NCI-H345 treated with DMSO at 0.1 percent for 48 hours (cell line): ENCODE measurements at regions not wholly inside any gene's neighbourhood (a gene's known extent, or its start where the extent isn't known, plus 50 kb on each side); places are given as distances from the start of the nearest gene placed in this dataset.

Experiments
- DNase-seq: peaks from one replicate; lab custom pipeline; 2025; ENCODE audit not compliant: unreplicated experiment; lab: John Stamatoyannopoulos, UW

- no peak for DNase-seq
Observed at GRCh38 chr2:19785447-19785846, 116.3 kb downstream of the TTC32 start.

- DNase-seq, result no peak
Observed at GRCh38 chr2:19784456-19784855, 117.3 kb downstream of the TTC32 start.

GRCh38 chr2:19783935-19784334 is 117.8 kb downstream of the TTC32 start:
- no peak for DNase-seq

GRCh38 chr2:19776941-19777514 is 124.8 kb downstream of the TTC32 start:
- DNase-seq, result no peak

GRCh38 chr2:19775838-19776237 is 125.9 kb downstream of the TTC32 start:
- DNase-seq, result no peak

GRCh38 chr2:19775315-19775714 is 126.5 kb downstream of the TTC32 start:
- DNase-seq, result no peak

GRCh38 chr2:19774805-19775176 is 127.0 kb downstream of the TTC32 start:
- DNase-seq, result peak; percentile 3

GRCh38 chr2:19772981-19773380 is 128.8 kb downstream of the TTC32 start:
- DNase-seq, result no peak

- no peak for DNase-seq
Observed at GRCh38 chr2:19769513-19769912, 132.3 kb downstream of the TTC32 start.

GRCh38 chr2:19767899-19768298 is 133.9 kb downstream of the TTC32 start:
- no peak for DNase-seq

GRCh38 chr2:19764998-19765397 is 136.8 kb downstream of the TTC32 start:
- no peak for DNase-seq

GRCh38 chr2:19763731-19764130 is 138.1 kb downstream of the TTC32 start:
- no peak for DNase-seq

- DNase-seq, result no peak
Observed at GRCh38 chr2:19762959-19763605, 138.7 kb downstream of the TTC32 start.

- DNase-seq, result no peak
Observed at GRCh38 chr2:19762142-19762541, 139.6 kb downstream of the TTC32 start.

- no peak for DNase-seq
Observed at GRCh38 chr2:19759880-19760279, 141.9 kb downstream of the TTC32 start.

GRCh38 chr2:19758658-19759057 is 143.1 kb downstream of the TTC32 start:
- no peak for DNase-seq

GRCh38 chr2:19757586-19757985 is 144.2 kb downstream of the TTC32 start:
- DNase-seq, result no peak

- DNase-seq, result no peak
Observed at GRCh38 chr2:19754907-19755306, 146.9 kb downstream of the TTC32 start.

GRCh38 chr2:19753818-19754217 is 148.0 kb downstream of the TTC32 start:
- no peak for DNase-seq

- no peak for DNase-seq
Observed at GRCh38 chr2:19753314-19753713, 148.5 kb downstream of the TTC32 start.

- DNase-seq, result no peak
Observed at GRCh38 chr2:19752500-19752899, 149.3 kb downstream of the TTC32 start.

- no peak for DNase-seq
Observed at GRCh38 chr2:19751631-19752030, 150.2 kb downstream of the TTC32 start.

GRCh38 chr2:19750136-19750535 is 151.6 kb downstream of the TTC32 start:
- DNase-seq, result no peak
